MM.1S (cell line): ENCODE measurements at regions not wholly inside any gene's neighbourhood (a gene's known extent, or its start where the extent isn't known, plus 50 kb on each side); places are given as distances from the start of the nearest gene placed in this dataset.

Source experiments
- EZH2 ChIP-seq: fragments of 300-600 bp; sonication (generic); optimal IDR thresholded peaks from 2 replicates; pipeline ENCODE3; 2017; ENCODE audit warnings: low read depth, mild to moderate bottlenecking, antibody characterized with exemption, low read length, mixed read lengths
- TF ChIP-seq, protein P1 (sequence below): fragments of 300-600 bp; sonication (generic); IDR thresholded peaks from 2 replicates; pipeline ENCODE4 v1.5.1; 2016; ENCODE audit warnings: antibody characterized with exemption, low read length, mixed read lengths

DNA sequence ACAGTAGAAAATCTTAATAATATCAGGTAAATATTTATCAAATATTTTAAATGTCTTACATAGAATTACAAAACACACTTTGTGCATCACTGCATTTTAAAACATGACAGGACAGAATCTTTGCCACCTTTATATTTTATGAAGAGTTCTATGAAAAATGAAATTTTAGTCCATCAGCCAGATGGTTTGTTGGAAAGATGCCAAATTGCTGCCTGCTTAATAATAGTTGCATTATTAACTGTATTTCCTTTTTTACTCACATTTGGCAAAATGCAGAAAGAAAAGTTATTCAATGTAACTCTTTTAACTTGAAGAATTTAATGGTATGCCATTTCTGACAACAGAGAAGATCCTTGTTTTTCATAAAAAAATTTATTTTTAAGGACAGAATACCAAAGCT, 1271.6 kb downstream of the NSUN3 start:
- no peak for TF ChIP-seq EZH2
- TF ChIP-seq, protein P1, sequence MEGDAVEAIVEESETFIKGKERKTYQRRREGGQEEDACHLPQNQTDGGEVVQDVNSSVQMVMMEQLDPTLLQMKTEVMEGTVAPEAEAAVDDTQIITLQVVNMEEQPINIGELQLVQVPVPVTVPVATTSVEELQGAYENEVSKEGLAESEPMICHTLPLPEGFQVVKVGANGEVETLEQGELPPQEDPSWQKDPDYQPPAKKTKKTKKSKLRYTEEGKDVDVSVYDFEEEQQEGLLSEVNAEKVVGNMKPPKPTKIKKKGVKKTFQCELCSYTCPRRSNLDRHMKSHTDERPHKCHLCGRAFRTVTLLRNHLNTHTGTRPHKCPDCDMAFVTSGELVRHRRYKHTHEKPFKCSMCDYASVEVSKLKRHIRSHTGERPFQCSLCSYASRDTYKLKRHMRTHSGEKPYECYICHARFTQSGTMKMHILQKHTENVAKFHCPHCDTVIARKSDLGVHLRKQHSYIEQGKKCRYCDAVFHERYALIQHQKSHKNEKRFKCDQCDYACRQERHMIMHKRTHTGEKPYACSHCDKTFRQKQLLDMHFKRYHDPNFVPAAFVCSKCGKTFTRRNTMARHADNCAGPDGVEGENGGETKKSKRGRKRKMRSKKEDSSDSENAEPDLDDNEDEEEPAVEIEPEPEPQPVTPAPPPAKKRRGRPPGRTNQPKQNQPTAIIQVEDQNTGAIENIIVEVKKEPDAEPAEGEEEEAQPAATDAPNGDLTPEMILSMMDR, result no peak
